ENCODE measurements at regions not wholly inside any gene's neighbourhood (a gene's known extent, or its start where the extent isn't known, plus 50 kb on each side); places are given as distances from the start of the nearest gene placed in this dataset.
"Not testable (repeated sequence)": the region's sequence is repeated elsewhere in the genome, so short reads cannot be mapped to it uniquely, and the experiment has no call there.

DNA sequence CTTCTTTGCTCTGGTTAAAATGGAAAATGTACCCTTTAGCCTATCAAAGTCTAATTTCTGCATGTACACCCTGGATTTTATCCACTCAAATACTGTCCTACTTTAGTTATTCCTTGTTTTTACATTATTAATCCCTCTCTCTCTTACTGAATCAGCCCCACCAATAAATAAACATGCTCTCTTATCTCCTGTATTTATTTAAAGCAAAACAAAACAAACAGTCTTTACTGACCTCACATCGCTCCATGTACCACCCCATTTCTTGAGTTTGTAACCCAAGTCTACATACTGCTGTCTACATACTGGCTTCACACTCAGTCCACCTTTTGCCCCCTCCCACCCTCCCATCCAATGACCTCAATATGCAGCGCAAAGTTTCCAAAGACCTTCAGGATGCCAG, 113.3 kb upstream of the RORA start:
- Histone ChIP-seq H3K4me3 (ENCODE audit: low read depth, low read length) (no peak overlapping the region), H3K36me3 (no peaks in the 10 kb centered on the region), H3K9me3 (no peaks in the 10 kb centered on the region), H3K4me1 (peaks cover 4% of the 10 kb centered on the region), H3K27me3 (no peaks in the 10 kb centered on the region)
- TF ChIP-seq, protein P1, sequence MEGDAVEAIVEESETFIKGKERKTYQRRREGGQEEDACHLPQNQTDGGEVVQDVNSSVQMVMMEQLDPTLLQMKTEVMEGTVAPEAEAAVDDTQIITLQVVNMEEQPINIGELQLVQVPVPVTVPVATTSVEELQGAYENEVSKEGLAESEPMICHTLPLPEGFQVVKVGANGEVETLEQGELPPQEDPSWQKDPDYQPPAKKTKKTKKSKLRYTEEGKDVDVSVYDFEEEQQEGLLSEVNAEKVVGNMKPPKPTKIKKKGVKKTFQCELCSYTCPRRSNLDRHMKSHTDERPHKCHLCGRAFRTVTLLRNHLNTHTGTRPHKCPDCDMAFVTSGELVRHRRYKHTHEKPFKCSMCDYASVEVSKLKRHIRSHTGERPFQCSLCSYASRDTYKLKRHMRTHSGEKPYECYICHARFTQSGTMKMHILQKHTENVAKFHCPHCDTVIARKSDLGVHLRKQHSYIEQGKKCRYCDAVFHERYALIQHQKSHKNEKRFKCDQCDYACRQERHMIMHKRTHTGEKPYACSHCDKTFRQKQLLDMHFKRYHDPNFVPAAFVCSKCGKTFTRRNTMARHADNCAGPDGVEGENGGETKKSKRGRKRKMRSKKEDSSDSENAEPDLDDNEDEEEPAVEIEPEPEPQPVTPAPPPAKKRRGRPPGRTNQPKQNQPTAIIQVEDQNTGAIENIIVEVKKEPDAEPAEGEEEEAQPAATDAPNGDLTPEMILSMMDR (IDR thresholded peaks at IDR 0.05; ENCODE audit: low read depth, low read length): no peak
- DNase-seq: no peak

DNA sequence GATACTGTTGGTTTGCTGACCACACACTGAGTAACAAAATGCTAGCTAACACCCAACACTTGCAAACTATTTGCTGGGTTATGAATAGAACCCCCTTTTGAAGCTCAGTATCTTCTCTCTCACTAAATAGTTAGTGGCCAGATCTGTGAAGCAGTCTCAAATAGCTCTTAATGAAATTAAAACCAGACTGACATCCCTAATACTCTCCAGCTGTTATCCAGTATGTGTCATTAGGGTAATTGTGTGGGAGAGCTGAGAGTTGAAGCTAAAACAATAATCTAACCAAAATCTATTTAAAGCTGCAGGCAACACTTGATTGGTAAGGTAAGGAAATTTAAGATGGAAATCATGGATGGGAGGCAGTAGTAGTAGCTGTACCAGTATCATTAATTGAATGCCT, 110.4 kb upstream of the RORA start:
- DNase-seq: no peak
- TF ChIP-seq, protein P1 (IDR thresholded peaks at IDR 0.05; ENCODE audit: low read depth, low read length): no peak

DNA sequence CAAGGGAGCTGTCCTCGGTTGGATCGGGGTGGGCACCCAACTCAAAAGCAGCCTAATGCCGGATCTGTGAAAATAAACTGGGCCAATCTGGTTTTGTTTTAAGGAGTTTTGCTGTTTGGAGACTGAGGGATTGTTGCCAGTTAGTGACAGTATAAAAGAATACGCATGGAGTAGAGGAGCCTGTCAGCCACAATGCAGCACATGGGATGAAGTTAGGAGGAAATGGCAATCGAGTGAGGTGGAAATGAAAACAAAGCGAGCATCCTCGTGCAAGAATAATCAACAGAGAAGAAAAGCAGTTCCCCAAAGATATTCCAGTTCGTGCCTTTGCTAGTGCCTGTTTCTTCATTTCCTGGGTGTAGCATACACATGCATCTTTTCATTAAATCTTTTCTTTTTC, 108.4 kb upstream of the RORA start:
- Histone ChIP-seq H3K4me3 (ENCODE audit: low read depth, low read length) (no peak overlapping the region), H3K36me3 (no peaks in the 10 kb centered on the region), H3K27me3 (no peaks in the 10 kb centered on the region), H3K9me3 (no peaks in the 10 kb centered on the region), H3K4me1 (peaks cover 4% of the 10 kb centered on the region)
- TF ChIP-seq, protein P1 (IDR thresholded peaks at IDR 0.05; ENCODE audit: low read depth, low read length): no peak
- no peak for DNase-seq

More for the DNA sequence above, 110.4 kb upstream of the RORA start:
- H3K4me3 ChIP-seq (ENCODE audit: low read depth, low read length): no peak overlapping the region
- H3K9me3 ChIP-seq: no peaks in the 10 kb centered on the region
- H3K4me1 ChIP-seq: peaks cover 4% of the 10 kb centered on the region
- H3K27me3 ChIP-seq: no peaks in the 10 kb centered on the region
- no peaks in the 10 kb centered on the region for H3K36me3 ChIP-seq

DNA sequence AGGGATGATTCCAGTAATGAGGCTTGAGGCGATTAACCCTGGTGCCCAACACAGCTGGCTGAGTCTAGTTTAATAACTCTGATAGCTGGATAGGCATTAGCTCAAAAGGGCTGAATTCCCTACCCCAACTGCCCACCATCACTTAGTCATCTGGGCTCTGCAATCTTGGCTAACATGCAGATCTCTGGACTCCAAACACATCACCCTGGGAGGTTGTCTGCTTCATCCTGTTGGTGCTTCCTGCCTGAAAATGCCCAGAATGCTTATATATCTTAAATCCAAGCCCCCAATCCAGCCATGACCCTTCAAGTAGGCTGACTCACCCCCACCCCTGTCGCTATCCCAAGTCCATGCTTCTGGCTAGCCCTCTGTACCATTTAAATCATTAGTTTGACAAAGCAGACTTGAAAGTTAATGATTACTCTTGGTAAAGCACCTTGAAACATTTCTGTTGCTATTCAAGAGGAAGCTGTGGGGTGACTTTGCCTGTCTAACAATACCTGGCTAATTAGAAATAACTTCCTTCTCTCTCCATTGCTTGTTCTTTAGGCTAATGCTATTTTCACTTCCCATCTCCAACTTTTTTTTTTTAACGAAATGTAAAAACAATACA, 107.0 kb upstream of the RORA start:
- H3K27me3 ChIP-seq: no peaks in the 10 kb centered on the region
- TF ChIP-seq, protein P1 (IDR thresholded peaks at IDR 0.05; ENCODE audit: low read depth, low read length): no peak
- H3K4me3 ChIP-seq (ENCODE audit: low read depth, low read length): no peak overlapping the region
- peaks cover 4% of the 10 kb centered on the region for H3K4me1 ChIP-seq
- H3K36me3 ChIP-seq: no peaks in the 10 kb centered on the region
- no peak for DNase-seq
- H3K9me3 ChIP-seq: no peaks in the 10 kb centered on the region

DNA sequence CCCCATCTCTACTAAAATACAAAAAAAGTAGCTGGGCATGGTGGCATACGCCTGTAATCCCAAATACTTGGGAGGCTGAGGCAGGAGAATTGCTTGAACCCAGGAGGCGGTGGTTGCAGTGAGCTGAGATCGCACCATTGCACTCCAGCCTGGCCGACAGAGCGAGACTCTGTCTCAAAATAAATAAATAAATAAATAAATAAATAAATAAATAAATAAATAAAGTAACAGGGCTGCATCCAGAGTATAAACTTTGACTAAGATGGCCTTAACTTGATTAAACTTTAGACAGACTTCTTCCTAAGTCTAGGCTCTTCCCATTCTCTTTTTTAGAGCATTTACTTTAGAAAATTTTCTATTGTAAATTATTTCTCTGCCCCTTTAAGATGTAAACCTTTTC, 105.6 kb upstream of the RORA start:
- not testable (repeated sequence) for H3K4me3 ChIP-seq (ENCODE audit: low read depth, low read length); H3K27me3 ChIP-seq; H3K4me1 ChIP-seq; H3K36me3 ChIP-seq; DNase-seq; H3K9me3 ChIP-seq

DNA sequence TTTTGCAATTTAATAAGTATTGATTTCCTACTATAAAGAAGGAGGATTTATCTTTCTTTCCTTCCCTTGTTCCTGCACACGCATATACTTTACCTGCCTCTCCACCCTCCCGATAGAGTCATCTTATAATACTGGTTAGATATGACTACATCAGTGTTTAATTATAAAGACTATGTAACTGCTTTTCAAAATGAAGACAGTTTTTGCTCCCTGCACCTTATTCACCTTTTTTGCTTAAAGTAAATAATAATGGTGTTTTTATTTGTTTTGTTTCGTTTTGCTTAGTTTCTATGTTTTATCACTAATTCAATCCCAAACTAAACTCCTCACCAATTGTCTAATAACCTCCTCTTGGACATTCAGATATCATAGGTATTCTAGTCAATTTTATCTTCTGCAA, 101.9 kb upstream of the RORA start:
- DNase-seq: no peak
- Histone ChIP-seq H3K27me3 (no peaks in the 10 kb centered on the region), H3K36me3 (no peaks in the 10 kb centered on the region), H3K4me3 (ENCODE audit: low read depth, low read length) (no peak overlapping the region), H3K4me1 (peaks cover 9% of the 10 kb centered on the region), H3K9me3 (no peaks in the 10 kb centered on the region)
- TF ChIP-seq, protein P1 (IDR thresholded peaks at IDR 0.05; ENCODE audit: low read depth, low read length): no peak

Data from BE2C (cell line).